ENCODE measurements at regions not wholly inside any gene's neighbourhood (a gene's known extent, or its start where the extent isn't known, plus 50 kb on each side); places are given as distances from the start of the nearest gene placed in this dataset.

DNA sequence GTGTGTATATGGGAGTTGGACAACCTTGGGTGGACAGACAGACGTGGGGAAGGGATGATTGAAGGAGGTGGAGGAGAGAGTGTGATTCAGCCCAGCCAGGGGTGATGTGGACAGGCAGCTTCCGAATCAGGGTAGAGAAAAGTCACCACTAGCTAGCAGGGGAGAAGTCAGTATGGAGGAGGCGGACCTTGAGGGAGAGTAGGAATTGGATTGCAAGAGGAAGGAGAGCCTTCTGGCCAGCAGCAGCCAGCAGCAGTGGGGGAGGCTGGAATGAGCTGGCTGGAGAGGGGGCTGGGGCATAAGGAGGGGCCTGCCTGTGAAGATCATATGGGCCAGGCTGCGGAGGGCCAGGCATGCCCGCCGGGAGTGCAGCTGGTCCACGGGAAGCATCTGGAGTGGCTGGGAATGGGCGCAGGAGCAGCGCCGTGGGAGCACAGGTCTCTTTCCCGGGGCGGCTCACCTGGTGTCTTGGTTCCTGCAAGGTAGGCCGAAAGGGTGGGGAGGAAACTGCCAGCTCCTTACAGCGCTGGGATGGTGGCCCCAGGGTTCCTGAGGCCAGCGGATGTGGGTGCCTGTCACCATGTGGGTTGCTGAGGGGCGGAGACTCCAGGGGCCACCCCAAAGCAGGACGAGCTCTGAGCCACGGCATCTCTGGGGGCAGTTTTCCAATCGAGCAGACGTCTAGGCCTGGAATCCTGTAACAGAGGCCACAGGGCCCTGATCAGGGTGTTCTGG lies 235.3 kb downstream of the SEC14L1 start:
- TF ChIP-seq, protein P1, sequence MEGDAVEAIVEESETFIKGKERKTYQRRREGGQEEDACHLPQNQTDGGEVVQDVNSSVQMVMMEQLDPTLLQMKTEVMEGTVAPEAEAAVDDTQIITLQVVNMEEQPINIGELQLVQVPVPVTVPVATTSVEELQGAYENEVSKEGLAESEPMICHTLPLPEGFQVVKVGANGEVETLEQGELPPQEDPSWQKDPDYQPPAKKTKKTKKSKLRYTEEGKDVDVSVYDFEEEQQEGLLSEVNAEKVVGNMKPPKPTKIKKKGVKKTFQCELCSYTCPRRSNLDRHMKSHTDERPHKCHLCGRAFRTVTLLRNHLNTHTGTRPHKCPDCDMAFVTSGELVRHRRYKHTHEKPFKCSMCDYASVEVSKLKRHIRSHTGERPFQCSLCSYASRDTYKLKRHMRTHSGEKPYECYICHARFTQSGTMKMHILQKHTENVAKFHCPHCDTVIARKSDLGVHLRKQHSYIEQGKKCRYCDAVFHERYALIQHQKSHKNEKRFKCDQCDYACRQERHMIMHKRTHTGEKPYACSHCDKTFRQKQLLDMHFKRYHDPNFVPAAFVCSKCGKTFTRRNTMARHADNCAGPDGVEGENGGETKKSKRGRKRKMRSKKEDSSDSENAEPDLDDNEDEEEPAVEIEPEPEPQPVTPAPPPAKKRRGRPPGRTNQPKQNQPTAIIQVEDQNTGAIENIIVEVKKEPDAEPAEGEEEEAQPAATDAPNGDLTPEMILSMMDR (conservative IDR thresholded peaks at IDR 0.05; ENCODE audit: low read depth, low read length): no peak
- H3K4me3 ChIP-seq (ENCODE audit: low read depth, low read length): peak overlapping the region; percentile 85
- peak; percentile 86 for DNase-seq (ENCODE audit: low read depth)

DNA sequence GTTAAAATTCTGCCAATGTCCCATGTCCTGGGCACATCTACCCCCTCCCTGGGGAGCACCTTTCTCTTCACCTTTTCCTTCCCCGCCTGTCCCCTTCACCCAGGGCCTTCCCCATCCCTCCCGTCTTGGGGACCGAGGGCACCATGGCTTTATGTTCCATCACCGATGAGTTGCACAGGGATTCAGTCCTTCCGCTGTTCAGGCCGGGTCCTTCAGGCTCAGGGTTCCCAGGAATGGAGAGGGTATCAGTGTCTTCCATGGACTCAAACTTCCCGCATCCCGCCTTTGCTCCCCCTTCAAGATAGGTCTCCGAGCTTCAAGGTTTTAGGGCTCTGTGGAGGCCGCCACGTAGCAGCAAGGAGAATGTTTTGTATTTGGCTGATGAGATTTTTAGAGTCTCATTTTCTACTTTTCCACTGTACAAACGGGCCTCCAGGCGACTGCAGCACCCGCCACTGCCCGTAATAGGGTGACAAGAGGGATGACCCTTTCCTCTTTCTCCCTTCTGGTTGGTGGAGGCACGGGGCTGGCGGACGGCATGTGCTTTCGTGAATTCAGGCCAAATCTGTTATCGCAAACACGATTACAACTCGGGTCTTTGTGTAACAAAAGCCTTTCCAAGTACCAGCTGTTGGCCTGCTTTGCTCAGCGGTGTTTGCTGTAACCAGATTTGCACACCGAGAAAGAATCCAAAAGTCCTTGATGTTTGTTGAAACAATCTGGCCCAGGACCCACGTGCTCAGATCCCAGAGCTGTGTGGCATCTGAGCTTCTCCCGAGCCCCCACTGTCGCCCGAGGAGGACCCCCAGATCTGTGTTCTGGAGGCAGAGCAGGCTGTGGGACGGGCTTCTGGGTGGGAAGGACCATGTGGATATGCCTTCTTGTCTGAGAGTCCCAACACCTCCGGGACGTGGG lies 236.3 kb downstream of the SEC14L1 start:
- H3K4me3 ChIP-seq (ENCODE audit: low read depth, low read length): peak overlapping the region; percentile 17
- DNase-seq (ENCODE audit: low read depth): peak; percentile 76
- TF ChIP-seq, protein P1 (conservative IDR thresholded peaks at IDR 0.05; ENCODE audit: low read depth, low read length): no peak

DNA sequence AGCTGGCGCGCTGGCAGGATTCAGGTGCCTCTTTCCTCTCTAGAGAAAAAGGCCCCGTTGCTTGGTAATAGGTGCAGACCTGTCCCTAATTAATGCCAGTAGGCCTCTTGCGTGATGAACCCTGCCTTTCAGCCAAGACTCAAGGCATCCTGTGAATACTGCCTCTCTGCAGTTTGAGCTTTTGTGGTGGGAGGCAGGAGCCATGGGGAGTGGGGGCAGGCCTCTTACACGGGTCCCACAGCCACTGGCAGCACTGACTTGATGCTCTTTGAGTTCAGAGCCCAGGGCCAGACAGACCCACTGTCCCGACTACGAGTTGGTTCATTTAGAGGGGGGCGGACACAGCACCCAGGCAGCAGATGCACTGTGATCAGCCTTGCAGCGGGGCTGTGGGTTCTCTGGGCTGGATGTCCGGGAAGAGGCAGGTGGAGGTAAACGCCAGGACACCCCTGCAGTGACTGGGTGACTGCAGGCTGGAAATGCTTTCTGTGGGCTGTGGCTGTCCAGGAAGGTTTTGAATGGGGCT lies 237.0 kb downstream of the SEC14L1 start:
- no peak overlapping the region for H3K4me3 ChIP-seq (ENCODE audit: low read depth, low read length)
- TF ChIP-seq, protein P1 (conservative IDR thresholded peaks at IDR 0.05; ENCODE audit: low read depth, low read length): no peak
- no peak for DNase-seq (ENCODE audit: low read depth)

DNA sequence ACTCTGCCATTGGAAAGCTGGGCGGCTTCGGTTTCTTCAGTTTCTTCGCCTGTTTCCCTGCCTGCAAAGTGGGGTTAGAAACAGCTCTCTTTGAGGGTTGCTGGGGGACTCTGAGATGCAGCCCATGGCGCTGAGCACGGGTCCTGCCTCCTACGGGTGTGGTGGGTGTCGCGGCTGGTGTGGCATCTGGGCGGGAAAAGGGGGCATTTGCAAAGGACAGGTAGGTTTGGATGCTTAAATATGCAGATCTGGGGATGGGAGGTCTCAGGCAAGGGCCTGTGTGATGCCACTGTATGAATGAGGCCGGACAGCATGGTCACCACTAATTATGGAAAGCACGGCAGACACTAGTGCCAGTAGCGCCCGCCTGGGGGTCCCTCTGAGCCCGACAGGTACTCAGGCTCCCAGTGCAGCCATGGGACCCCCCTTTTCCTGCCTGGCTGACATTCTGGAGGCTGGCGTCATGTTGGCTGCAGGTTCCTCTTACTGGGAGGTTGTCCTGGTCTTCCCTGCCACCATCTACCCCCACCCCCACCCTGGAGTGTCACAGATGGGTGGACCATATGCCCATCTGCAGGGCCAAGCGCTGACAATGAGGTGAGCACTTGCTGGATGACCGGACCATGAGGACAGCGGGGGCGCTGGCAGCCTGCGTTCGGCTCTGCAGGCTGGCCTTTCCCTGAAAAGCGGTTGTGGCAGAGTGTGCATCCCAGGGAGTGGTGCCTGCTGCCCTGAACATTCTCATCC lies 237.7 kb downstream of the SEC14L1 start:
- TF ChIP-seq, protein P1 (conservative IDR thresholded peaks at IDR 0.05; ENCODE audit: low read depth, low read length): no peak
- no peak overlapping the region for H3K4me3 ChIP-seq (ENCODE audit: low read depth, low read length)
- no peak for DNase-seq (ENCODE audit: low read depth)

DNA sequence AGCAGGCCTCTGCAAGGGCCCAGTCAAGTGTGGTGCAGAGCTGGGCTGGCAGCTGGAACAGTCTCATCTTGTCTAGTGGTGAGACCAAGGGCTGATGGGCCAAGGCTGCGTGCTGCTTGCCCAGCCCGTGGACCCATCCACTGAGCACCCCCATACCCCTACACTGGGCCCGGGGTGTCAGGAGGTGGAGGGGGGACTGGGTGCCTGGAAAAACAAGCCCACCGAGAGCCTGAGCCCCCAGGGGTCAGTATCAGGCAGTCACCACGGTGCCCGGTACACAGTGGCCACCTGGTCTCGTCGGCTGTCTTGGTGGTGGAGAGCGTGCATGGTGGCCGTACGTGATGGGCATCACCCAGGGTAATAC lies 238.3 kb downstream of the SEC14L1 start:
- TF ChIP-seq, protein P1 (conservative IDR thresholded peaks at IDR 0.05; ENCODE audit: low read depth, low read length): no peak
- DNase-seq (ENCODE audit: low read depth): no peak
- H3K4me3 ChIP-seq (ENCODE audit: low read depth, low read length): no peak overlapping the region

- no peak overlapping the region for H3K4me3 ChIP-seq (ENCODE audit: low read depth, low read length)
- DNase-seq (ENCODE audit: low read depth): no peak
- TF ChIP-seq, protein P1 (conservative IDR thresholded peaks at IDR 0.05; ENCODE audit: low read depth, low read length): no peak
These were observed 239.1 kb downstream of the SEC14L1 start for GRCh38 chr17:77379832-77380231.
